D721Med (cell line): ENCODE measurements at regions not wholly inside any gene's neighbourhood (a gene's known extent, or its start where the extent isn't known, plus 50 kb on each side); places are given as distances from the start of the nearest gene placed in this dataset.

Source experiments
- DNase-seq: peaks from one replicate; pipeline ENCODE4 v3.0.0; 2011; ENCODE audit warnings: low spot score; ENCODE audit not compliant: insufficient read length
- FAIRE-seq: peaks from 2 replicates; lab custom pipeline; 2011; peaks lifted over from hg19 to GRCh38; lab: Jason Lieb, UNC
- CTCF ChIP-seq: IDR thresholded peaks from 2 replicates; pipeline ENCODE4 v1.5.1; 2012; ENCODE audit warnings: mild to moderate bottlenecking, control low read depth; ENCODE audit not compliant: insufficient read depth; ENCODE audit errors: missing control alignments

DNA sequence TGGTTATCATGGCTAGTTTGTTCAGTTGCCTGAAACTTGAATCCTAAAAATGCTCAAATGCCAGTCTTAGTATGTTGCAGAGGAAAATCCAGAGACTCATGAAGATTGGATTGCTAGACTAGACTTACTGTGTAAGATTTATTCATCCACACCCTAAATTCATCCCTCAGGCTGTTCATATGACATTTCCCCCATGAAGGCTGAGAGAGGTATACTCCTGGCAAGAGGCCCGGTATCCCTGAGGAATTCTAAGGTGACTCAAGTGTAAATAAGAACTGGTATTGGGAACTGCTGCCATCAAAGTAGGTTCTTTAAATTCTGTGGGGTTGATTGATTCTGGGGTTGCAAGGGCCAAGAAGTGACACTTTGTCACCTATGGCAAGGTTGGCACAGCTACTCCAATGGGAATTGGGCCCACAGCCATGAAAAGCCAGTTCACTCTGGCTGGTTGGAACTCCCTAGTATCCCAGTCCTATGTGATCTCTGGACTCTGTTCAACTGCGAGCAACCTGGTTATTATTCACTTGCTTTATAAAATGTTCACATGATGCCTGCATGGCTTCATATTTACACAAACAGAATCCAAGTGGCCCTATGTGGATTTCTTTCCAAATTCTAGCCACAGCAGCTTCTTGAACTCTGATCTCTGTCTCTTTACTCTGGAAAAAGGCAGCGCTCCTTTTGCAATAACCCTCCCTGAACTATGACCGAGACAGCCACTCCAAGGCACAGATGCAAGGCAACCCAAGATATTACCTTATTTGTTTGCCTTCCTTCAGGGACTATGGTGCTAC, 429.1 kb downstream of the CBLN2 start:
- TF ChIP-seq CTCF: no peak
- no peak for DNase-seq
- FAIRE-seq: no peak

DNA sequence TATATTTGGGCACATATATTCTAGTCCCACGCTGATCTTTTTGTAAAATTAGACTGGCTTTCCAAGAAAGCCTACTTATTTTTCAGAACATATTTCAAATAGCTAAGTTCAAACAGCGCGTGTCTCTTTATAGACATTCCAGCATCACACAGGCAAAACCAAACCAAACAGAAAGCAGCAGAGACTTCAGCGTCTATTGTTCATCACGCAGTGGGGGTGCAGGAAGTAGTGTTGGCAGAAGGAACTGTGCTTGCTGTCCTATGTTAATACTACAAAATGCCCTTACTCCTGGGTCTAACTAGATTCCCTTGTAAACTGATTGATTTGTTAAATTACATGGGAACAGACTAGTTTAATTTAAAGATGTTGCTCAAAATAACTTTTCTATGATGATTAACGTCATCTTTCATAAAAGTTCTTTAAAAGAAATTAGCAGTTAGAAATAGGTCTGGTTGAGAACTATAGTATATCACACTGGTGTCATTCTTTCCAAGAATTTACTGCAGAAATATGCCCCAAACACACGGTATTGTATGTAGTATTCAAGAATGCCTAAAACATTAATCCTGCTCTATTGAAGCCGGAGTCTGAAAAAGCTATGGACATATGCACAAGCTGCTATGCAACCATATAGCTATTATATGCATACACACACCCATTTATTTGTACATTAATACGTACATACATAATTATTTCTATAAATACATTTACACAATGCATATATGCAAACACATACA, 436.3 kb downstream of the CBLN2 start:
- DNase-seq: no peak
- no peak for TF ChIP-seq CTCF
- FAIRE-seq: peak; percentile 93

GRCh38 chr18:72104851-72105250, 439.3 kb downstream of the CBLN2 start:
- no peak for TF ChIP-seq CTCF
- FAIRE-seq: no peak
- DNase-seq: no peak

DNA sequence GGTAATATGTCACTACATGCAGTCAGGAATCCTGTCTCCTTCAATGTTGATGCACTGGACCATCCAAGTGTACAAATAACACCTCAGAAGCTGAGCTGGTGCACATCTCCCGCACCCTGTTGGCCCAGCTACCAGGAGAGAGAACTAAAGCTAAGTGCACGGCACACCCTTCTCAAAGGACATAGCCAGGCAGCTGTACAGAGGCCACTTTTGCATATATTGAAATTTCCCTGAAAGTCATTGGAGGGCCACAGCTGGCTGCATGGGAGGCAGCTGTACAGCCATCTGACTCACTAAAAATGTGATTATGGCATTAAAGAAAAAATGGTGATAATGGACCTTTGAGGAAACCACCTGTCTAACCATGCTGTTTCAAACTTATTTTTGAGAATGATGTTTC, 441.7 kb downstream of the CBLN2 start:
- TF ChIP-seq CTCF: no peak
- no peak for FAIRE-seq
- no peak for DNase-seq

DNA sequence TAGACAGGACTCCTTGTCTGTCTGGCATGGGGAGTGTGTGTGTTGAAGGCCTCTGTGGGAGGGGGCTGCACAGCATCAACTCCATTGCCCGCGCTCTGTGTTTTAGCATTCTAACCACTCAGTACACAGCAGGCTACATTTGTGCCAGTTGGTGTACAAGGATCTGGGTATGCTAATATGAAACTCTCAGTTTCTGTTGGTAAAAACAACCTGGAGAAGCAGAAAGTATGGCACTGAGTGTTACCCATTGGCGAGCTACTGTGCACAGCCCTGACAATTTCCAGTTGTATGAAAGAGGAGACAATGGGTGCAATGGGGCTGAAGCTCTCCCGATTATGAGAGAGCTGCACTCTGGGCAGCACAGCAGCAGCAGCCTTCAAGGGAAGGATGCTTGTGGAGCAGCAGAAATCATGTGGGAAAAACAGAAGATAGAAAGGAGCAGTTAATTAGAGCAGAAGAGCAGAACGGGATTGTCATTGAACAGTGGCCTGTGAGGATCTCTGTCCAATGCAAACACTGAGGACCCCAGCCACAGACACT, 443.6 kb downstream of the CBLN2 start:
- DNase-seq: no peak
- no peak for TF ChIP-seq CTCF
- FAIRE-seq: peak; percentile 84

GRCh38 chr18:72091369-72091768, 452.8 kb downstream of the CBLN2 start:
- FAIRE-seq: no peak
- no peak for TF ChIP-seq CTCF
- DNase-seq: no peak
